B cell (primary cell): ENCODE measurements at regions not wholly inside any gene's neighbourhood (a gene's known extent, or its start where the extent isn't known, plus 50 kb on each side); places are given as distances from the start of the nearest gene placed in this dataset.

Experiments used
- ATAC-seq: fragments of 200-7000 bp; cut with Tn5 transposase; one replicate; pipeline ENCODE4 v1.10.0; 2021; ENCODE audit warnings: low read depth, mild to moderate bottlenecking, moderate number of reproducible peaks, moderate library complexity
- CTCF ChIA-PET: fragments of 350-600 bp; sonication (Branson Sonifier 250); formaldehyde crosslinking; loops from one replicate; lab custom pipeline; 2021; ENCODE audit warnings: antibody characterized with exemption, inconsistent platforms; lab: Charles Lee
- POLR2A ChIA-PET: fragments of 350-600 bp; sonication (Branson Sonifier 250); formaldehyde crosslinking; loops from one replicate; lab custom pipeline; 2021; ENCODE audit warnings: antibody characterized with exemption; lab: Charles Lee
- DNase-seq: peaks from one replicate; pipeline ENCODE4 v3.0.0; 2013
- H2AFZ ChIP-seq: 2 replicates; pipeline ENCODE4 v1.6.1; 2012; ENCODE audit warnings: mild to moderate bottlenecking, low read depth, low read length; ENCODE audit not compliant: insufficient read depth, poor library complexity, severe bottlenecking
- H3K27ac ChIP-seq, 2 donors: 1 replicate in 1 of 2; 2 replicates in 1 of 2; pipeline ENCODE4 v1.5.1; 2012 to 2013; ENCODE audit warnings: low read length in 2 of 2, mild to moderate bottlenecking in 2 of 2, moderate library complexity in 1 of 2
- H3K27me3 ChIP-seq, 4 experiments: fragments of 200-600 bp in 1 of 4; sonication (generic) in 1 of 4; replicated peaks in 1 of 4; 1 replicate in 2 of 4; 2 replicates in 2 of 4; pipeline versions ENCODE4 v1.6.1 to v1.7.0; 2013 to 2016; ENCODE audit warnings: low read length in 3 of 4, mild to moderate bottlenecking in 2 of 4, mixed read lengths in 1 of 4, moderate library complexity in 1 of 4; ENCODE audit not compliant: insufficient read depth in 4 of 4, control insufficient read depth in 3 of 4; ENCODE audit errors: control extremely low read depth in 1 of 4
- H3K36me3 ChIP-seq, 2 experiments: replicated peaks in 1 of 2; 1 replicate in 1 of 2; 2 replicates in 1 of 2; pipeline versions ENCODE4 v1.6.1 to v1.7.1; 2013; ENCODE audit warnings: low read length in 1 of 2; ENCODE audit not compliant: insufficient read depth in 2 of 2, control insufficient read depth in 1 of 2; ENCODE audit errors: control extremely low read depth in 1 of 2, extremely low read depth in 1 of 2
- H3K4me1 ChIP-seq, 2 donors: fragments of 200-600 bp in 1 of 2; sonication (generic) in 1 of 2; 1 replicate in 1 of 2; 2 replicates in 1 of 2; pipeline versions ENCODE4 v1.5.1 to v1.6.1; 2013 to 2017; ENCODE audit warnings: low read length in 2 of 2; ENCODE audit not compliant: control insufficient read depth in 2 of 2, insufficient read depth in 2 of 2
- H3K4me2 ChIP-seq: replicated peaks from 2 replicates; pipeline ENCODE3; 2012; ENCODE audit warnings: mild to moderate bottlenecking, low read depth, low read length; ENCODE audit not compliant: poor library complexity, severe bottlenecking
- H3K4me3 ChIP-seq, 5 experiments: fragments of 200-600 bp in 1 of 5; sonication (generic) in 1 of 5; 1 replicate in 3 of 5; 2 replicates in 2 of 5; pipeline versions ENCODE4 v1.5.1 to v1.7.0; 2011 to 2016; ENCODE audit warnings: low read length in 4 of 5, mild to moderate bottlenecking in 4 of 5, low read depth in 2 of 5, control low read depth in 1 of 5, moderate library complexity in 1 of 5; ENCODE audit not compliant: insufficient read depth in 1 of 5; ENCODE audit errors: control extremely low read depth in 1 of 5, extremely low read depth in 1 of 5
- H3K79me2 ChIP-seq: fragments of 200-600 bp; sonication (generic); one replicate; pipeline ENCODE4 v1.6.0; 2016; ENCODE audit warnings: low read length; ENCODE audit not compliant: control insufficient read depth, insufficient read depth
- H3K9ac ChIP-seq: fragments of 200-600 bp; sonication (generic); 2 replicates; pipeline ENCODE4 v1.6.1; 2017; ENCODE audit warnings: mild to moderate bottlenecking, low read length, moderate library complexity
- H3K9me3 ChIP-seq, 3 donors: one replicate each; pipeline versions ENCODE4 v1.6.1 to v1.7.1; 2013; ENCODE audit warnings: low read length in 2 of 3; ENCODE audit not compliant: control insufficient read depth in 2 of 3, insufficient read depth in 1 of 3; ENCODE audit errors: control extremely low read depth in 1 of 3
- H4K20me1 ChIP-seq: 2 replicates; pipeline ENCODE4 v1.6.0; 2012; ENCODE audit warnings: mild to moderate bottlenecking, low read length; ENCODE audit not compliant: insufficient read depth, control insufficient read depth, poor library complexity, severe bottlenecking
- H3K27ac Mint-ChIP-seq: one replicate; pipeline ENCODE4 v1.8.0; 2021; ENCODE audit warnings: mixed read lengths
- H3K27me3 Mint-ChIP-seq: one replicate; pipeline ENCODE4 v1.8.0; 2021; ENCODE audit warnings: mixed read lengths
- H3K4me1 Mint-ChIP-seq: one replicate; pipeline ENCODE4 v1.8.0; 2021; ENCODE audit warnings: mixed read lengths
- H3K4me3 Mint-ChIP-seq: one replicate; pipeline ENCODE4 v1.8.0; 2021; ENCODE audit warnings: mixed read lengths
- H3K9me3 Mint-ChIP-seq: one replicate; pipeline ENCODE4 v1.8.0; 2022; ENCODE audit warnings: mixed read lengths; ENCODE audit not compliant: insufficient read depth
- CTCF ChIP-seq: fragments of 200-600 bp; IDR thresholded peaks from one replicate; pipeline ENCODE4 v1.8.0; 2022; ENCODE audit warnings: antibody characterized with exemption, mild to moderate bottlenecking
- EZH2 ChIP-seq: IDR thresholded peaks from 2 replicates; pipeline ENCODE4 v1.6.1; 2012; ENCODE audit warnings: borderline replicate concordance, low read depth, mild to moderate bottlenecking, moderate library complexity, low read length; ENCODE audit not compliant: insufficient read depth, poor library complexity, severe bottlenecking
- WGBS: methylation state at CpG from one replicate; pipeline ENCODE4 v1.1.5; 2013; ENCODE audit warnings: missing lambda C conversion rate; ENCODE audit not compliant: insufficient coverage; 5-methylcytosine and 5-hydroxymethylcytosine counted together
- intact Hi-C: fragments of 100-400 bp; cut with micrococcal nuclease; formaldehyde crosslinking; loops from one replicate; pipeline ENCODE4 v1.10.0; 2022

GRCh38 chr13:48583859-48584311 lies 51.0 kb upstream of the RCBTB2 start:
- H3K36me3 ChIP-seq = no peaks in the 10 kb centered on the region
- no peak overlapping the region for H3K4me2 ChIP-seq
- peaks cover 0 to 58% (median 52%) of the 10 kb centered on the region in 4 experiments for H3K27me3 ChIP-seq
- TF ChIP-seq EZH2 (no peak), CTCF (no peak)
- H2AFZ ChIP-seq = no peak overlapping the region
- H3K79me2 ChIP-seq = no peaks in the 10 kb centered on the region
- peaks cover 30% of the 10 kb centered on the region in 2 donors for H3K4me1 ChIP-seq
- Mint-ChIP-seq H3K4me3 (no peak overlapping the region), H3K9me3 (peaks cover 5% of the 10 kb centered on the region), H3K27ac (no peak overlapping the region), H3K27me3 (peaks cover 64% of the 10 kb centered on the region), H3K4me1 (peaks cover 26% of the 10 kb centered on the region)
- H3K27ac ChIP-seq = no peak overlapping the region
- DNase-seq (no peak), ATAC-seq (no peak)
- peaks cover 0 to 20% (median 0%) of the 10 kb centered on the region in 3 donors for H3K9me3 ChIP-seq
- ChIA-PET POLR2A (no interaction called here), CTCF (interaction anchor here (0.7 to 1.5 kb wide), 3 partner anchors 249 to 458 kb away, joined by 3 to 6 read pairs (median 3); no protein-coding TSS in a partner anchor)
- H3K9ac ChIP-seq = no peak overlapping the region
- H4K20me1 ChIP-seq = peaks cover 9% of the 10 kb centered on the region
- 93% methylated on average over 3 of the region's 3 CpGs for WGBS
- intact Hi-C loops = no loop called here
- no peak overlapping the region for H3K4me3 ChIP-seq

- Histone ChIP-seq H3K4me2 (no peak overlapping the region), H3K4me1 (peaks cover 18% of the 10 kb centered on the region in 2 donors), H3K9me3 (peaks cover 0 to 20% (median 0%) of the 10 kb centered on the region in 3 donors), H3K79me2 (no peaks in the 10 kb centered on the region), H3K36me3 (no peaks in the 10 kb centered on the region), H4K20me1 (no peaks in the 10 kb centered on the region), H3K27me3 (peaks cover 0 to 58% (median 50%) of the 10 kb centered on the region in 4 experiments), H3K4me3 (no peak overlapping the region), H2AFZ (no peak overlapping the region), H3K27ac (no peak overlapping the region), H3K9ac (no peak overlapping the region)
- DNase-seq (no peak), ATAC-seq (no peak)
- no peak overlapping the region for H3K27ac Mint-ChIP-seq
- 67% methylated on average over 1 of the region's 2 CpGs for WGBS
- CTCF ChIA-PET = no interaction called here
- POLR2A ChIA-PET = no interaction called here
- no peak for TF ChIP-seq CTCF
- TF ChIP-seq EZH2 = no peak
- peaks cover 19% of the 10 kb centered on the region for H3K4me1 Mint-ChIP-seq
- intact Hi-C loops = no loop called here
- peaks cover 67% of the 10 kb centered on the region for H3K27me3 Mint-ChIP-seq
- no peak overlapping the region for H3K4me3 Mint-ChIP-seq
- peaks cover 5% of the 10 kb centered on the region for H3K9me3 Mint-ChIP-seq
These were observed 52.6 kb upstream of the RCBTB2 start for GRCh38 chr13:48585456-48585840.
